Activated T-cell treated with anti-CD3 and anti-CD28 coated beads, Interleukin-2, amount 50 U/mL, for 4 hours (primary cell): ENCODE measurements at regions not wholly inside any gene's neighbourhood (a gene's known extent, or its start where the extent isn't known, plus 50 kb on each side); places are given as distances from the start of the nearest gene placed in this dataset.
"Not testable (repeated sequence)": the region's sequence is repeated elsewhere in the genome, so short reads cannot be mapped to it uniquely, and the experiment has no call there.

Source experiments
- ATAC-seq, 2 donors: fragments of 200-7000 bp; cut with Tn5 transposase; one replicate each; pipeline ENCODE4 v1.10.0; 2021
- DNase-seq: peaks from one replicate; pipeline ENCODE4 v3.0.0-alpha.2; 2020
- H3K27me3 Mint-ChIP-seq: one replicate; pipeline ENCODE4 v1.8.0; 2021; ENCODE audit warnings: low read depth, mixed read lengths
- H3K36me3 Mint-ChIP-seq: one replicate; pipeline ENCODE4 v1.8.0; 2022; ENCODE audit warnings: mixed read lengths; ENCODE audit not compliant: insufficient read depth
- H3K4me1 Mint-ChIP-seq: one replicate; pipeline ENCODE4 v1.8.0; 2021; ENCODE audit warnings: low read depth, mixed read lengths
- H3K4me3 Mint-ChIP-seq: one replicate; pipeline ENCODE4 v1.8.0; 2021; ENCODE audit warnings: mild to moderate bottlenecking, moderate library complexity, mixed read lengths
- H3K9me3 Mint-ChIP-seq: one replicate; pipeline ENCODE4 v1.8.0; 2021; ENCODE audit warnings: mixed read lengths

DNA sequence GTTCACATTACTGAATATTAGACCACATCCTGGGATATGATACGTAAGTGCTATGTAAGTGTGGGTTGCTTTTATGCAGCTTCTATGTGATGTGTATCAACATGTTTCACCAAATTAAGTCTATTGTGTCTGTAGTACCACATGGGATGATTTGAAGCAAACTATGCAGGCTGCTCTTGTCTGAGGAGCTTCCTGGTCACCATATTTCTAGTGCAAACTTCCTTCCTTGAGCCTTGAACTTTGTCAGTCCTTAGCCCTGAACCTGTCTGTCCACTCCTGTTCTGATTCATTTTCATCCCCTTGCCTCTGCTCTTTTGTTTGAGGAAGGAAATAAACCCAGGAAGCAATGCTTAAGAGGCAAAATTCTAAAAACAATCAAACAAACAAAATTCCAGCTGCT is 117.5 kb upstream of the VANGL1 start:
- ATAC-seq (no peak), DNase-seq (no peak)
- Mint-ChIP-seq H3K27me3 (no peaks in the 10 kb centered on the region), H3K36me3 (no peaks in the 10 kb centered on the region), H3K4me1 (no peaks in the 10 kb centered on the region), H3K4me3 (no peak overlapping the region), H3K9me3 (no peaks in the 10 kb centered on the region)

DNA sequence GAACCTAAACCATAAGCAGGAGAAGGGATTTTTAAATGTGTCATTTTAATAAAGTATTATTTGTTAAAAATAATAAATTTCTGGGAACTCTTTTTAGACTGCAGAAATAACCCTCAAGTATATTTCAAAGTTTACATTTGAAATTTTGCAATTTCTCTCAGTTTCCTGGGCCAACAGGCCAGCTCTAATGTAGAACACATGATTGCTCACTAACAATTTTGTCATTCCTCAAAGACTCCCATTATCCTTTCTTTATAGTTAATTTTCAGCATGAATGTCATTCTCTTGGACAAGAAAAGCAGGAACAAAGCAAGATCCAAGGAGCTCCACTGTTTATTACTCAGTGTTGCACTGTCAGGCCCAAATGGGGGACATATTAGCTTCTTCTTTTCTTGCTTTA is 119.4 kb upstream of the VANGL1 start:
- DNase-seq, result no peak
- Mint-ChIP-seq H3K4me3 (no peak overlapping the region), H3K36me3 (no peaks in the 10 kb centered on the region), H3K9me3 (no peaks in the 10 kb centered on the region), H3K27me3 (peaks cover 5% of the 10 kb centered on the region), H3K4me1 (no peaks in the 10 kb centered on the region)
- no peak for ATAC-seq

DNA sequence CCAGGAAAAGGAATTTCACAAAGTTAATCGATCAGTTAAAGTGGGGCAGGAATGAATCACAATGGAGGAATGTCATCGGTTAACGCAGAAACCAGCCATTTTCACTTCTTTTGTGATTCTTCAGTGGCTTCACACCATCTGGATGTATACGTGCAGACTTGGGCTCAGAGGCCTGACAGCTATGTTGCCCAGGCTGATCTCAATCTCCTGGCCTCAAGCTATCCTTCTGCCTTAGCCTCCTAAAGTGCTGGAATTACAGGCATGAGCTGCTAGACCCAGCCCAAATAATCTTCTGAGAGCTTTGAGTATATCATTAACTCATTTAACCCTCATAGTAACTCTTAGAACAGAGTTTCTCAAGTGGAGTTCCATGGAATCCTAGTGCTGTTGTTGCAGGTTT is 126.5 kb upstream of the VANGL1 start:
- no peaks in the 10 kb centered on the region for H3K36me3 Mint-ChIP-seq
- peaks cover 5% of the 10 kb centered on the region for H3K27me3 Mint-ChIP-seq
- no peaks in the 10 kb centered on the region for H3K4me1 Mint-ChIP-seq
- H3K4me3 Mint-ChIP-seq, result no peak overlapping the region
- DNase-seq (no peak), ATAC-seq (no peak)
- no peaks in the 10 kb centered on the region for H3K9me3 Mint-ChIP-seq

DNA sequence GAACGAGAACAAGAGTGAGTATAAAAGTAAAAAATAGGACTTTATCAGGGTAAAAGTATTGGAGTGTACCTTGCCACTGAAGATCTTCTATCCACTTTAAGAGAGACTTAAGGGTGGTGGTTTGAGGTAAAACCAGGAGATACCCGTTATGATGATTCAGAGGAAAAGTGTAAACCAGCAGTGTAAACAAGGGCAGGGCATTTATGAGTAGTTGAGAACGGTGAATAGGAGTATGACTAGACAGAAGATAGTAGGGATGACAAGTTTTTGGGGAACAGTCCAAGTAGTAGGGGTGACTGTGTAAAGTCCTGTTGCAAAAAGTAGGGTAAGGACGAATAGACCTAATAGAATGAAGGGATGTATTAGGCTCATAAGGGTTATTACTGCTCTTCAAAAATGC is 131.5 kb upstream of the VANGL1 start:
- DNase-seq, ATAC-seq, H3K36me3 Mint-ChIP-seq, H3K27me3 Mint-ChIP-seq, H3K9me3 Mint-ChIP-seq, H3K4me3 Mint-ChIP-seq, H3K4me1 Mint-ChIP-seq: not testable (repeated sequence)

DNA sequence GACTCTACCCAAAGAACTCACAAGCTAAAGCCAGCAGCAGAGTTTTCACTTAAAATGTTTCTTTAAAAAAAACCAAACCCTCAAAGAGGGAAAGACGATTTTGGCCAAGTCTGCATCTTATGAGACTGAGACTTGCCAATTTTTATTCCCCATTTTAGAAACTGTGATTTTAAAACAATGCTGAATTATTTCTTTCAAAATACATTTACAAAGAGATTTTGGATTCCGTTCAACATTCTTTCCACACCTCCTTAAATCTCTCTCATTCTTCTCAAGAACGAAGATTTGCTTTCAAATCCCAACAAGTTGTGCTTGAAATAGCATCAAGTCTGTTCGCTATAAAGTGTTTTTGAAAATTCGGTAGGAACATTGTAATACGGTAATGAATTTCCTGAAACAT is 133.9 kb upstream of the VANGL1 start:
- DNase-seq (no peak), ATAC-seq (no peak)
- Mint-ChIP-seq H3K4me1 (no peaks in the 10 kb centered on the region), H3K36me3 (no peaks in the 10 kb centered on the region), H3K27me3 (peaks cover 8% of the 10 kb centered on the region), H3K4me3 (no peak overlapping the region), H3K9me3 (no peaks in the 10 kb centered on the region)

DNA sequence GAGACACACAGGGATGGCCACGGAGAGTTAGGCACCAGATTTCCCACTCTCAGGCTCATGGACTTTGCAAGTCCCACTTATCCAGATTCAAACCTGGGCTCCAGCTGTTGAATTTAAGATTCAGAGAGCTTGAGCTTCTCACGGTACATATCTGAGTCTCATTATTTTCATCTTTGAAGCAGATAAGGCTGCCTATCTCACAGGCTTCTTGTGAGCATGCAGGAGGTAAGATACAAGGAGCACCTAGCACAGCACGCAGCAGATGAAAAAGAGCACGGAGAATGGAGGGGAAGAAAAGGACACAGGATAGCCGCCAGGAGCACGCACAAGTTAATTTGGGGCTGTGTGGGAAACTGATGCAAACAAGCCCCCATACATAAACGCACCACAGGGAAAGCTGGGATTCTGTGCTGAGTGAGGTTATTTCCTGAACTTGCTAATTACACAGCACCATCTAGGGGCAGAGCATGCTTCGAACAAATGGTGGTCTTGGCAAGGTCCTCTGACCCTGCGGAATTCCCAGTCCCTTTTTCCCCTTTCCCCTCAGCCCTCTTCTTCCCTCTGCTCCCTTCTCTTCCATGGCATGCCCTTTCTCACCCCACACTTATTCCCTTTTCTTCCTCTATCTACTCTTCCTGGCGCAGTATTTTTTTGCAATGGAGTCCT is 134.7 kb upstream of the VANGL1 start:
- Mint-ChIP-seq H3K36me3 (no peaks in the 10 kb centered on the region), H3K27me3 (peaks cover 11% of the 10 kb centered on the region), H3K4me3 (no peak overlapping the region), H3K4me1 (no peaks in the 10 kb centered on the region), H3K9me3 (no peaks in the 10 kb centered on the region)
- no peak for ATAC-seq
- no peak for DNase-seq

DNA sequence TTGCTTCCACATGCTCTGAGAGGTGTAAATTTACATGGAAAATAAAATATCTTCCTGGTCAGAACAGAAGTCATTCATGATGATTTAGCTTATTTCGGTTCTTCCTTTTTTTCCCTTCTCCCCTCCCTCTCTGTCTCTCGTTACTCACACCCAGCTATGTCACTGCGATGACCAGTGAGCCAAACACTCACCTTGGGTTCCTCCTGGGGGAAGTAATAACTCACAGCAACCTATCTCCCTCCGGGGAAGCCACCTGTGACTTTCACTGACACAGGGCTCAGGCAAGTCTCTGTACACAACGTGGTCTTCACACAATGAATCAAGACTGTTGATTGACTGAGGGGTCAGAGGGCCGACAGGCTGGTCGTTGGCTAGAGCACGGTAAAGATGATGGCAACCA is 135.3 kb upstream of the VANGL1 start:
- Mint-ChIP-seq H3K36me3 (no peaks in the 10 kb centered on the region), H3K9me3 (no peaks in the 10 kb centered on the region), H3K27me3 (peaks cover 11% of the 10 kb centered on the region), H3K4me3 (no peak overlapping the region), H3K4me1 (no peaks in the 10 kb centered on the region)
- DNase-seq (no peak), ATAC-seq (no peak)

DNA sequence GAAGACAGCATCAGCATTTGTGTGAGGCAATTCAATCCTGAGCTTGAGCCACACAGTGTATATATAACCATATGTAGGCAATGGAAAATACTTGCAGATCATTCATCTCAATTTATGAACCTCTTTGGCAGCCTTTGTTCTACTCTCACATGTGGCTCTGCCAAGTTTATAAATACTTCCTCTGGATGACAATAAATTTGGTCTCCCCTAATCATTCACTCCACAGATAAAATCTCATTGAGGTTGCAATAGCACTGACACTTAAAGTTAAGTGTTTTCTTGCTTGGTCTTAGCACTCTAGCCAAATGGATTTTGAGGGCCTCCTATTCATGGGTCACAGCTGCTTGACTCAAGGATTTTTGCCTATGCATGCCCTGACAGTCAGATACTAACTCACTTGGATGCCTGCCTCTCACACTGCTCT is 136.6 kb upstream of the VANGL1 start:
- no peaks in the 10 kb centered on the region for H3K36me3 Mint-ChIP-seq
- DNase-seq, result no peak
- no peaks in the 10 kb centered on the region for H3K9me3 Mint-ChIP-seq
- no peaks in the 10 kb centered on the region for H3K4me1 Mint-ChIP-seq
- peaks cover 11% of the 10 kb centered on the region for H3K27me3 Mint-ChIP-seq
- H3K4me3 Mint-ChIP-seq, result no peak overlapping the region
- ATAC-seq, result no peak

DNA sequence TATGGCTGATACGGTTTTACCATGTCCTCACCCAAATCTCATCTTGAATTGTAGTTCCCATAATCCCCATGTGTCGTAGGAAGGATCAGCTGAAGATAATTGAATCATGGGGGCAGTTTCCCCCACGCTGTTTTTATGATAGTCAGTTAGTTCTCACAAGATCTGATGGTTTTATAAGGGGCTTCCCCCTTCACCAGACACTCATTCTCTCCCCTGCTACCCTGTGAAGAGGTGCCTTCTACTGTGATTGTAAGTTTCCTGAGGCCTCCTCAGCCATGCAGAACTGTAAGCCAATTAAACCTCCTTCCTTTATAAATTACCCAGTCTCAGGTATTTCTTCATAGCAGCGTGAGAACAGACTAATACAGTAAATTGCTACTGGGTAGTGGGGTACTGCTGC is 139.6 kb upstream of the VANGL1 start:
- H3K36me3 Mint-ChIP-seq, DNase-seq, H3K4me1 Mint-ChIP-seq, H3K4me3 Mint-ChIP-seq, ATAC-seq, H3K27me3 Mint-ChIP-seq, H3K9me3 Mint-ChIP-seq: not testable (repeated sequence)

DNA sequence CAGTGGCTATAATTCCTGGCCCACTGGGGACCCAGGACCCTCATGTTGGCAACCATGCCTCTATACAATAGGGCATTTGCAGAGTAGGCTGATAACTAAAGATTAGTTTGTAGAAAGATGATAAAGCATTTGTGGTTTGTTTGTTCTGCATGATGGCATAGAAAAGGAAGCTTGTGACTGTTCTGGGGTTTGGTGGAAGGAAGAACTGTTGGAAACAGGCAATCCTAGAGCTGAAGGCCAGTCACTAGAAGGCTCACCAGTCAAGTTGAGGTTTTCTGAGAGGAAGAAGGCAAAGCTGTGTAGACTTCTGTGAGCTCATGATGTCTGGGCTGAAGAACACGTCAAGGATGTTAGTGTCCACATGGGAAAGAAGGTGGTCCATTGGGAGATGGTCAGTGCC is 140.3 kb upstream of the VANGL1 start:
- no peaks in the 10 kb centered on the region for H3K9me3 Mint-ChIP-seq

DNA sequence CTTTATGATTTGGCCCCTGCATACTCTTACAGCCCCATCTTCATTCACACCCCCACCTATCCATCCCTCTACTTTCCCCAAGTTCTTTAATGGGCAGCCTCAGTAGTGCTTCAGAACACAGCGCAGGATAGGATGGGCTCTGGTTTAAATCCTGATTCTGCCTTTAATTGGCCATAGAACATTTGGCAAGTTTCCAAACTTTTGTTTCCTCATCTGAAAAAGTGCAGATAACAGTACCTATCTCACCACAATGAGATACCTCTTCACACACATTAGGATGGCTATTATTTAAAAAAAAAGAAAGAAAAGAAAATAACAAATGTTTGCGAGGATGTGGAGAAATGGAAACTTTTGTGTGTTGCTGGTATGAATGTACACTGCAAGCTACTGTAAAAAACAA is 142.5 kb upstream of the VANGL1 start:
- Mint-ChIP-seq H3K36me3 (no peaks in the 10 kb centered on the region), H3K4me3 (no peak overlapping the region), H3K27me3 (peaks cover 3% of the 10 kb centered on the region), H3K9me3 (no peaks in the 10 kb centered on the region), H3K4me1 (no peaks in the 10 kb centered on the region)
- ATAC-seq (no peak), DNase-seq (no peak)

More for the DNA sequence above, 140.3 kb upstream of the VANGL1 start:
- Mint-ChIP-seq H3K4me1 (no peaks in the 10 kb centered on the region), H3K4me3 (no peak overlapping the region), H3K27me3 (peaks cover 3% of the 10 kb centered on the region), H3K36me3 (no peaks in the 10 kb centered on the region)
- no peak for DNase-seq
- no peak for ATAC-seq

DNA sequence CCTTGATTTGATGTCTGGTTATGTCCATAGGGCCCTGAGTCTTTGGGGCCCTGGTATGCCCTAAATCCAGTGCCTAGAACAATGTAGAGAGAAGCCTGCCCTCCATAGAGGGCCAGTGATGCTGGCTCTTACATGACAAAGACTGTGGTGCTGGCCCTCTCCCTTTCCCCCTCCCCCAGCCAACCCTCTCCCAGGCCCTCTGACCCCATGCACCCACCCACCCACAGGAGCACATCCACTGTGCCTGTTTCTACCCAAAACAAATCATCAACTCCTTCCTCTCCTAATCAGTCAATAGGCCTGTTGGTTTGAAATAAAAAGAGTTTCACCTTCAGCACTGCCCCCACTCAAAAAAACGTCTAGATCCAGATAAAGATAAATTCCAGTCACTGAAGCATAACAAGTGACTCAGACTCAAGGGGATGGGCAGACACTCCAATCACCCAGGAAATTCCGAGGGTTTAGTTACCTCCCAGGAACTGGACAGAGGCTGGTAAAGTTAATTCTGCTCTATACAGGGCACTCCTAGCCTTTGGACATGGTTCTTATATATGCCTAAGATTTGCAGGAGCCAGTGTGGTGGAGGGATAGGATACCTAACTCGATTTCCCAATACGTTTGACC is 144.8 kb upstream of the VANGL1 start:
- DNase-seq (no peak), ATAC-seq (no peak)
- H3K4me3 Mint-ChIP-seq, result no peak overlapping the region
- H3K36me3 Mint-ChIP-seq, result no peaks in the 10 kb centered on the region
- no peaks in the 10 kb centered on the region for H3K27me3 Mint-ChIP-seq
- no peaks in the 10 kb centered on the region for H3K4me1 Mint-ChIP-seq
- no peaks in the 10 kb centered on the region for H3K9me3 Mint-ChIP-seq

DNA sequence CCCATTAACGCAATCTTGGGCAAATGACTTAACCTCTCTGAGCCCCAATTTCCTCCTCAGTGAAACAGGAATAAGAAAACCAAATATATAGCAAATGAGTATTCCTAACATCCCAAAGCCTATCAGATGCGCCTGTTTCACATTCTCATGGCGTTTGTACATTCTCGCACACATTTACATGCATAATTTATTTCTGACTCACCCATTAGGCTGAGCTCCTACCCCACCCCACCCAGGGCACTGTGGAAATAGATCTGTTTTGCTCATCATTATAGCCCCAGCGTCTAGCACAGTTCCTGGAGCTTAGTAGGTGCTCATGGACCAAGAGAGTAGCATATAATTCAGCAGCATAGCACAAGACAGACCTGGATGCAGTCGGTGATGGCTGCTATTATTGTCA is 146.1 kb upstream of the VANGL1 start:
- Mint-ChIP-seq H3K27me3 (no peaks in the 10 kb centered on the region), H3K4me3 (no peak overlapping the region), H3K36me3 (no peaks in the 10 kb centered on the region), H3K4me1 (no peaks in the 10 kb centered on the region), H3K9me3 (no peaks in the 10 kb centered on the region)
- no peak for DNase-seq
- no peak for ATAC-seq

DNA sequence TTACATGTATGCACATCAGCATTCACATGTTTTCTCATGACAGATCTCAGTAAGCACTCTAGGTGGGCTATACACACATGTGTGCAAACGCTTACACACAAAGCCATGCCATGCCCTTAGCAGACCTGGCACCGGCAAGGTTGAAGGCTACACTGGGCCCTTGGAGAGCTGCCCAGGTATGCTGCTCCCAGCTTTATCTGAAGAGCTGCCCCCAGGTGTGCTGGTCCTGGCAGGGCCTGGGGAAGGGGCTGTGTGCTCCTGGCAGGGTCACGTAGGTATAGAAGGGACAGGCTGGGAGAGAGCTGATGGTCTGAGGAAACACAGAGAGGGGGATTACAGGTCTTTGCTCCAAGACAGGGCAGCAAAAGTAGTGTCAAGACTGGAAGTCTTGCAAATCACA is 146.7 kb upstream of the VANGL1 start:
- Mint-ChIP-seq H3K4me1 (no peaks in the 10 kb centered on the region), H3K27me3 (no peaks in the 10 kb centered on the region), H3K36me3 (no peaks in the 10 kb centered on the region), H3K4me3 (no peak overlapping the region), H3K9me3 (peaks cover under 1% of the 10 kb centered on the region)
- ATAC-seq (no peak), DNase-seq (no peak)

DNA sequence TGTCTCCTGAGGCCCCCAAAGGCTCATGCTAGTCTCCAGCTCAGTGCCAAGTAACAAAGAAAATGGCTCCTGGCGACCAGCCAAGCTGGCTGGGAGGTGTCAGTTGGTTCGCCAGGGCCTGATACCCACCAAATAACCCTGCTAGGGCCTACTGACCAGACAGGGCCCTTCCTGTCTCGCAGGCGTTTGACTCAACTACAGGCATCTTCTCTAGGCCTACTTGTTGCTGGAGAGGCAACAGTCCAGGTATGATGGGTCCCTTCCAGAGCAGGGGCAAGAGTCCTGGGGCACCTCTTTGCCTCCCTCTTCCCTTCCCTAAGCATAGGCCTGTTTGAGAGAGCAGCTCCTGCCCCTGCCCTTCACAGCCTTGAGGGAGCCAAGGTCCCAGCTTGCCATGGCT is 147.9 kb upstream of the VANGL1 start:
- no peaks in the 10 kb centered on the region for H3K4me1 Mint-ChIP-seq
- peaks cover 7% of the 10 kb centered on the region for H3K9me3 Mint-ChIP-seq
- H3K27me3 Mint-ChIP-seq, result no peaks in the 10 kb centered on the region
- ATAC-seq (no peak), DNase-seq (no peak)
- no peaks in the 10 kb centered on the region for H3K36me3 Mint-ChIP-seq
- H3K4me3 Mint-ChIP-seq, result no peak overlapping the region
